ENCODE measurements at regions not wholly inside any gene's neighbourhood (a gene's known extent, or its start where the extent isn't known, plus 50 kb on each side); places are given as distances from the start of the nearest gene placed in this dataset.

DNA sequence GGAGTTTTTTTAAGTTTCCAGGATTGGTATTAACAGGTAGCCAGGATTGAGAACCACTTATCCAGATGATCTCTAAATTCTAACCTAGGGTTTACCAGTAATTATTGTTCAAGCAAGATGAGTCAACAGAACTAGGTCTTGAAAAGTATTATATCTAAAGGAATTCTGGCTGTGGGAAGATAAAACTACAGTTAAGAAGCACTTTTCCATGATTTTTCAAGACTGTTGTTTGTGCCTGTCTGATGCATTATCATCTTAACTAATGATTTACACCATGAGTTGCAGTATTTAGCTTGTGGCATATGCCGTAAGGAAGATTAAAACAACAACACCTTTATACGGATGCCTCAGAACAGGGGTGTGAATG is 142.2 kb upstream of the CCDC68 start:
- no peak overlapping the region for H3K9ac ChIP-seq
- H3K4me3 ChIP-seq (ENCODE audit: low read depth, low read length) = no peak overlapping the region
- no peaks in the 10 kb centered on the region for H3K27me3 ChIP-seq (ENCODE audit: control insufficient read depth, insufficient read depth, low read length)
- H3K36me3 ChIP-seq (ENCODE audit: control insufficient read depth, insufficient read depth, low read length) = no peaks in the 10 kb centered on the region
- TF ChIP-seq, protein P1, sequence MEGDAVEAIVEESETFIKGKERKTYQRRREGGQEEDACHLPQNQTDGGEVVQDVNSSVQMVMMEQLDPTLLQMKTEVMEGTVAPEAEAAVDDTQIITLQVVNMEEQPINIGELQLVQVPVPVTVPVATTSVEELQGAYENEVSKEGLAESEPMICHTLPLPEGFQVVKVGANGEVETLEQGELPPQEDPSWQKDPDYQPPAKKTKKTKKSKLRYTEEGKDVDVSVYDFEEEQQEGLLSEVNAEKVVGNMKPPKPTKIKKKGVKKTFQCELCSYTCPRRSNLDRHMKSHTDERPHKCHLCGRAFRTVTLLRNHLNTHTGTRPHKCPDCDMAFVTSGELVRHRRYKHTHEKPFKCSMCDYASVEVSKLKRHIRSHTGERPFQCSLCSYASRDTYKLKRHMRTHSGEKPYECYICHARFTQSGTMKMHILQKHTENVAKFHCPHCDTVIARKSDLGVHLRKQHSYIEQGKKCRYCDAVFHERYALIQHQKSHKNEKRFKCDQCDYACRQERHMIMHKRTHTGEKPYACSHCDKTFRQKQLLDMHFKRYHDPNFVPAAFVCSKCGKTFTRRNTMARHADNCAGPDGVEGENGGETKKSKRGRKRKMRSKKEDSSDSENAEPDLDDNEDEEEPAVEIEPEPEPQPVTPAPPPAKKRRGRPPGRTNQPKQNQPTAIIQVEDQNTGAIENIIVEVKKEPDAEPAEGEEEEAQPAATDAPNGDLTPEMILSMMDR (IDR thresholded peaks at IDR 0.05) = no peak
- no peak overlapping the region for H3K27ac ChIP-seq
- H3K9me3 ChIP-seq (ENCODE audit: control insufficient read depth, low read length) = no peaks in the 10 kb centered on the region
- H3K4me2 ChIP-seq (ENCODE audit: low read length) = no peak overlapping the region
- peaks cover 29% of the 10 kb centered on the region for H3K4me1 ChIP-seq
- H2AFZ ChIP-seq = peak overlapping the region; percentile 43
- no peaks in the 10 kb centered on the region for H3K79me2 ChIP-seq

DNA sequence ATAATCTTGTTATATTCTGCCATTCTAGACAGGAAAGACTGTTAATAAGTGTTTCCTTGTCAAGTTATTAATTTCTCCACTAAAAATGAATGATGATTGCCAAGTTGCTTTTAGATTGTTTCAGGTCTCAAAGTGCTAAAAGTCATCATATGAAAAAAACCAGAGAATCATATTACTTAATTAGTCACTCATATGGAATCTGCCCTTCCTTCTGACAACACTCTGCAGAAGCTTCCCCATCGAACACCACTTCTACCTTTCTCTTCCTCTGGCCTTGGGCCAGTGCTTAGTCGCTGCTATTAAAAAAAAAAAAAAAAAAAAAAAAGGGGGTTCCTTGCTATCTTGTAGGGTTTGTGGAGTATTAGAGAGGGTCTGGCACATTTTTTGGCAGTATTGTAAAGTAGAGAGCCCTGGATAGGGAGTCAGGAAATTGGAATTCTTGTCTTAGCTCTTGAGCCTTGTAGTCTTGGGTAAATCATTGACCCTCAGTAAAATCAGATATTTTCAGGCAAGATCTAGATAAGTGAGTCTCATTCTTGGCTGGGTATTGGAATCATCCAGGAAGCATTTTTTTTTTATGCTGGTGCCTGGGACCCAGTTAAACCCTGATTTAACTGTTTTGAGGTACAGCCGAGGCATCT is 141.7 kb upstream of the CCDC68 start:
- no peaks in the 10 kb centered on the region for H3K9me3 ChIP-seq (ENCODE audit: control insufficient read depth, low read length)
- peaks cover 30% of the 10 kb centered on the region for H3K4me1 ChIP-seq
- no peaks in the 10 kb centered on the region for H3K79me2 ChIP-seq
- no peaks in the 10 kb centered on the region for H3K27me3 ChIP-seq (ENCODE audit: control insufficient read depth, insufficient read depth, low read length)
- no peak overlapping the region for H3K9ac ChIP-seq
- no peak overlapping the region for H3K4me3 ChIP-seq (ENCODE audit: low read depth, low read length)
- no peak overlapping the region for H3K4me2 ChIP-seq (ENCODE audit: low read length)
- H3K27ac ChIP-seq = peak overlapping the region; percentile 55
- H2AFZ ChIP-seq = no peak overlapping the region
- no peaks in the 10 kb centered on the region for H3K36me3 ChIP-seq (ENCODE audit: control insufficient read depth, insufficient read depth, low read length)
- TF ChIP-seq, protein P1 (IDR thresholded peaks at IDR 0.05) = no peak

DNA sequence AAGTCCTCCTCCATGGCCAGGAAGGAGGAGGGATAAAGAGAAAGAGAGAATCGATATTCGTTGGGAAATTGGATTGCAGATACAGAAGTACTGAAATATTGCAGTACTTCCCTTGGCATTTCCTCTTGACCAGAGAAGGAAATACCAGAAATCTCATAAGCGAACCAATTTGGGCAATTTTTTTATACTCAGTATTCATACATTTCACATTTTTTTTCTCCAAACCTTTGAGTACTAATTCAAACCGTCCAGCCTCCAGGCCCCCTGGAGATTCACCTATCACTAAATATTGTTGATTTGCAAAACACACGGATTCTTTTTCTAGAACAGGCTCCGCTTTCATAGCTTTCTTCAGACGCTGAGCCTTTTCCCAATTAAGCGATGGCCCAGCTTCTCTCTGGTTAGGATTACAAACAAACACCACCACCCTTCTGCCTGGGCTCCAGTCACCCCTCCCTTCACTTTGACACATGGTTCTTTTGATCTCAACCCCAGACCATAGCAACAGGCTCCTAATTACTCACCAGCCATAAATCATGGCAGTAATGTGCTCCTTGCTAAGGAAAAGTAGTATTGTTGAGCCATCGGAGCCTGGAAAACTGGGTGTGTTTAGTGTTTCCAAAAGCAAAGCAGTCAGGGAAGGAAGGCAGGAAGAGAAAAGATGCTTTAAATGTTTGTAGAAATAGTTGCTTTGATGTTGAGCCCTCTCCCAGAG is 138.4 kb upstream of the CCDC68 start:
- Histone ChIP-seq H3K4me3 (ENCODE audit: low read depth, low read length) (no peak overlapping the region), H3K4me2 (ENCODE audit: low read length) (no peak overlapping the region), H3K9ac (no peak overlapping the region), H3K27ac (no peak overlapping the region), H2AFZ (peak overlapping the region; percentile 2), H3K36me3 (ENCODE audit: control insufficient read depth, insufficient read depth, low read length) (no peaks in the 10 kb centered on the region), H3K27me3 (ENCODE audit: control insufficient read depth, insufficient read depth, low read length) (no peaks in the 10 kb centered on the region), H3K4me1 (peaks cover 25% of the 10 kb centered on the region), H3K9me3 (ENCODE audit: control insufficient read depth, low read length) (no peaks in the 10 kb centered on the region), H3K79me2 (no peaks in the 10 kb centered on the region)
- TF ChIP-seq, protein P1 (IDR thresholded peaks at IDR 0.05) = no peak

- H3K27me3 ChIP-seq (ENCODE audit: control insufficient read depth, insufficient read depth, low read length) = no peaks in the 10 kb centered on the region
- H3K4me2 ChIP-seq (ENCODE audit: low read length) = no peak overlapping the region
- H2AFZ ChIP-seq = peak overlapping the region; percentile 67
- H3K27ac ChIP-seq = peak overlapping the region; percentile 49
- H3K79me2 ChIP-seq = no peaks in the 10 kb centered on the region
- no peak overlapping the region for H3K9ac ChIP-seq
- no peaks in the 10 kb centered on the region for H3K9me3 ChIP-seq (ENCODE audit: control insufficient read depth, low read length)
- peaks cover 13% of the 10 kb centered on the region for H3K4me1 ChIP-seq
- TF ChIP-seq, protein P1 (IDR thresholded peaks at IDR 0.05) = peak; percentile 50
- no peak overlapping the region for H3K4me3 ChIP-seq (ENCODE audit: low read depth, low read length)
- no peaks in the 10 kb centered on the region for H3K36me3 ChIP-seq (ENCODE audit: control insufficient read depth, insufficient read depth, low read length)
These were observed 137.1 kb upstream of the CCDC68 start for GRCh38 chr18:55096263-55096951.
